GM12878 (cell line): ENCODE measurements at regions not wholly inside any gene's neighbourhood (a gene's known extent, or its start where the extent isn't known, plus 50 kb on each side); places are given as distances from the start of the nearest gene placed in this dataset.

Experiments
- ATF3 ChIP-seq: IDR thresholded peaks from 2 replicates; pipeline ENCODE4 v1.6.1; 2011; ENCODE audit warnings: low read depth, mild to moderate bottlenecking, low read length, moderate library complexity, borderline replicate concordance; ENCODE audit errors: extremely low read depth
- E2F8 ChIP-seq: fragments of 450-650 bp; IDR thresholded peaks from 2 replicates; pipeline ENCODE4 v1.6.1; 2018; ENCODE audit warnings: mild to moderate bottlenecking, low read depth, moderate library complexity; ENCODE audit not compliant: partially characterized antibody
- ELK1 ChIP-seq: IDR thresholded peaks from 2 replicates; pipeline ENCODE4 v1.6.1; 2012; ENCODE audit warnings: low read depth, low read length, improper control_type of control experiment
- EZH2 ChIP-seq: IDR thresholded peaks from 2 replicates; pipeline ENCODE4 v1.6.1; 2012; ENCODE audit warnings: low read depth, mild to moderate bottlenecking, control low read depth, inconsistent platforms, low read length, borderline replicate concordance; ENCODE audit not compliant: control insufficient read depth
- KLF5 ChIP-seq: fragments of 450-650 bp; IDR thresholded peaks from 2 replicates; pipeline ENCODE4 v1.6.1; 2014; ENCODE audit warnings: mild to moderate bottlenecking; ENCODE audit not compliant: partially characterized antibody
- POLR2A ChIP-seq: IDR thresholded peaks from 2 replicates; pipeline ENCODE4 v1.6.1; 2011; ENCODE audit warnings: low read depth, mild to moderate bottlenecking, low read length
- STAT1 ChIP-seq: fragments of 450-650 bp; conservative IDR thresholded peaks from 2 replicates; pipeline ENCODE4 v1.6.1; 2014; ENCODE audit warnings: antibody characterized with exemption, mild to moderate bottlenecking
- ZBTB33 ChIP-seq: fragments of 450-650 bp; IDR thresholded peaks from 2 replicates; pipeline ENCODE4 v1.6.1; 2017; ENCODE audit warnings: mild to moderate bottlenecking

DNA sequence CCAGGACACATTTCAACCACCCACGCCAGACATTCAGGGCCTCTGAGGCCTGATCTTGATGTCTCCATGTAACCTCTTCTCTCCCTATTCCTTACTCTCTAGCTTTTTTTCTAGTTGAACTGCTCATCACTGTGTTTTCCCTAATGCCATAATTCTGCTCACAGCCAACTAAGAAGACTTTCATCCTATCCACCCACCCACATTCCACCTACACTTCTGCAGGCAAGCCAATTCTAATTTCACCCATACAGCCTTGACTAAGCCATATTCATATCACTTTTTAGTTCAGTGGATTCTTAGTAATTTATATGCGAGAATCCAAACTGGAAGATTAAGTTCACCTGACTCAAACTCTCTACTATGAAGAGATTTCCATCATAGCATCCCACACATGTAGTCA lies 394.4 kb downstream of the INSC start:
- no peak for TF ChIP-seq ATF3
- TF ChIP-seq ZBTB33, result no peak
- TF ChIP-seq E2F8, result no peak
- TF ChIP-seq STAT1, result no peak
- no peak for TF ChIP-seq EZH2
- no peak for TF ChIP-seq KLF5
- TF ChIP-seq ELK1, result no peak
- TF ChIP-seq POLR2A, result no peak
